HepG2 (cell line): ENCODE measurements at regions not wholly inside any gene's neighbourhood (a gene's known extent, or its start where the extent isn't known, plus 50 kb on each side); places are given as distances from the start of the nearest gene placed in this dataset.

ENCODE experiments used
- ATF4 ChIP-seq, 2 experiments: fragments of 450-650 bp in 1 of 2; sonication (generic) in 1 of 2; formaldehyde crosslinking; IDR thresholded peaks; 2 replicates each; pipeline versions ENCODE4 v1.5.0 to v1.8.0; 2020 to 2022; ENCODE audit warnings: mild to moderate bottlenecking in 1 of 2, missing genetic modification reagents in 1 of 2
- ATF7-NPFF ChIP-seq: sonication (generic); formaldehyde crosslinking; IDR thresholded peaks from 2 replicates; pipeline ENCODE4 v1.8.1; 2023; ENCODE audit warnings: mild to moderate bottlenecking, low read depth, missing genetic modification reagents, moderate library complexity
- E2F2 ChIP-seq: sonication (generic); formaldehyde crosslinking; IDR thresholded peaks from 2 replicates; pipeline ENCODE4 v1.4.0; 2020; ENCODE audit warnings: missing genetic modification reagents, borderline replicate concordance
- ERF ChIP-seq: IDR thresholded peaks from 2 replicates; pipeline ENCODE4 v1.6.1; 2018; ENCODE audit warnings: missing biosample characterization, missing genetic modification reagents
- FOXM1 ChIP-seq: sonication (generic); formaldehyde crosslinking; IDR thresholded peaks from 2 replicates; pipeline ENCODE4 v1.5.0; 2020; ENCODE audit warnings: missing genetic modification reagents
- PHF20 ChIP-seq: sonication (generic); formaldehyde crosslinking; IDR thresholded peaks from 2 replicates; pipeline ENCODE4 v1.5.0; 2020; ENCODE audit warnings: mild to moderate bottlenecking, missing genetic modification reagents
- SOX5 ChIP-seq: IDR thresholded peaks from 2 replicates; pipeline ENCODE4 v1.6.1; 2016; ENCODE audit warnings: borderline replicate concordance
- ZBTB10 ChIP-seq: sonication (generic); formaldehyde crosslinking; IDR thresholded peaks from 2 replicates; pipeline ENCODE4 v1.4.0; 2020; ENCODE audit warnings: missing genetic modification reagents, borderline replicate concordance
- ZNF431 ChIP-seq: sonication (generic); formaldehyde crosslinking; IDR thresholded peaks from 2 replicates; pipeline ENCODE4 v1.9.0; 2022; ENCODE audit warnings: missing genetic modification reagents, low read depth, mild to moderate bottlenecking, borderline replicate concordance
- ZNF563 ChIP-seq: sonication (generic); formaldehyde crosslinking; IDR thresholded peaks from 2 replicates; pipeline ENCODE4 v1.8.0; 2022; ENCODE audit warnings: mild to moderate bottlenecking, moderate library complexity, missing genetic modification reagents
- ZNF629 ChIP-seq: sonication (generic); formaldehyde crosslinking; conservative IDR thresholded peaks from 2 replicates; pipeline ENCODE4 v1.5.0; 2020; ENCODE audit warnings: missing genetic modification reagents
- ZNF800 ChIP-seq: sonication (generic); formaldehyde crosslinking; IDR thresholded peaks from 2 replicates; pipeline ENCODE4 v1.4.0; 2020; ENCODE audit warnings: missing genetic modification reagents

- TF ChIP-seq PHF20 (CRISPR knock-in tag) (no peak), FOXM1 (no peak), ZNF563 (CRISPR knock-in tag) (no peak), ERF (CRISPR knock-in tag) (no peak), ZNF629 (CRISPR knock-in tag) (peak; percentile 57), ZNF431 (CRISPR knock-in tag) (no peak), SOX5 (CRISPR knock-in tag) (no peak), ATF7-NPFF (CRISPR knock-in tag) (no peak), ATF4 (CRISPR knock-in tag; IDR thresholded peaks at IDR 0.05) (no peak), ZBTB10 (CRISPR knock-in tag) (no peak), ZNF800 (CRISPR knock-in tag) (no peak), E2F2 (no peak)
Observed at GRCh38 chr5:179436321-179437122, 91.3 kb upstream of the ADAMTS2 start (continued).
